Loucy (cell line): ENCODE measurements at regions not wholly inside any gene's neighbourhood (a gene's known extent, or its start where the extent isn't known, plus 50 kb on each side); places are given as distances from the start of the nearest gene placed in this dataset.

Experiments used
- H2AFZ ChIP-seq: fragments of 200-600 bp; sonication (generic); 2 replicates; pipeline ENCODE4 v1.6.0; 2016; ENCODE audit warnings: antibody characterized with exemption, mild to moderate bottlenecking, low read length, moderate library complexity
- H3F3A ChIP-seq: fragments of 200-600 bp; 2 replicates; pipeline ENCODE4 v1.6.0; 2016; ENCODE audit warnings: antibody characterized with exemption, low read depth, mild to moderate bottlenecking
- H3K27me3 ChIP-seq: fragments of 200-600 bp; sonication (generic); 2 replicates; pipeline ENCODE4 v1.6.1; 2014; ENCODE audit warnings: low read length, mild to moderate bottlenecking; ENCODE audit not compliant: insufficient read depth, poor library complexity, severe bottlenecking
- H3K36me3 ChIP-seq: fragments of 200-600 bp; sonication (generic); 2 replicates; pipeline ENCODE4 v1.6.1; 2016; ENCODE audit warnings: low read length; ENCODE audit not compliant: insufficient read depth
- H3K4me1 ChIP-seq: fragments of 200-600 bp; sonication (generic); 2 replicates; pipeline ENCODE4 v1.5.1; 2014; ENCODE audit warnings: low read length, mild to moderate bottlenecking; ENCODE audit not compliant: insufficient read depth, poor library complexity, severe bottlenecking
- H3K4me2 ChIP-seq: fragments of 200-600 bp; sonication (generic); 2 replicates; pipeline ENCODE4 v1.6.0; 2014; ENCODE audit warnings: antibody characterized with exemption, low read length, low read depth, mild to moderate bottlenecking; ENCODE audit not compliant: poor library complexity, severe bottlenecking
- H3K4me3 ChIP-seq: fragments of 200-600 bp; sonication (generic); 2 replicates; pipeline ENCODE4 v1.5.1; 2014; ENCODE audit warnings: low read length, mild to moderate bottlenecking, mixed read lengths; ENCODE audit not compliant: poor library complexity, severe bottlenecking
- H3K79me2 ChIP-seq: fragments of 200-600 bp; sonication (generic); 2 replicates; pipeline ENCODE4 v1.6.1; 2014; ENCODE audit warnings: low read length; ENCODE audit not compliant: insufficient read depth
- H3K9ac ChIP-seq: fragments of 200-600 bp; sonication (generic); 2 replicates; pipeline ENCODE4 v1.6.0; 2014; ENCODE audit warnings: mild to moderate bottlenecking, low read depth, low read length, moderate library complexity; ENCODE audit not compliant: poor library complexity, severe bottlenecking
- H3K9me2 ChIP-seq: fragments of 200-600 bp; sonication (generic); replicated peaks from 2 replicates; pipeline ENCODE4 v1.6.1; 2016; ENCODE audit warnings: low read depth, low read length, mixed read lengths
- H3K9me3 ChIP-seq: fragments of 200-600 bp; sonication (generic); 2 replicates; pipeline ENCODE4 v1.6.1; 2014; ENCODE audit warnings: mild to moderate bottlenecking, antibody characterized with exemption, low read length, low read depth; ENCODE audit not compliant: insufficient read depth
- H4K20me1 ChIP-seq: fragments of 200-600 bp; sonication (generic); 2 replicates; pipeline ENCODE4 v1.6.0; 2014; ENCODE audit warnings: antibody characterized with exemption, low read length, mild to moderate bottlenecking; ENCODE audit not compliant: insufficient read depth, poor library complexity, severe bottlenecking
- EZH2phosphoT487 ChIP-seq: fragments of 200-600 bp; IDR thresholded peaks from 2 replicates; pipeline ENCODE4 v1.6.1; 2018; ENCODE audit warnings: antibody characterized with exemption, mild to moderate bottlenecking, moderate library complexity, borderline replicate concordance
- TF ChIP-seq, protein P1 (sequence below): fragments of 200-600 bp; sonication (generic); conservative IDR thresholded peaks from 2 replicates; pipeline ENCODE4 v1.5.1; 2014; ENCODE audit warnings: mild to moderate bottlenecking, antibody characterized with exemption, low read length

GRCh38 chr7:94195813-94196212, 191.7 kb upstream of the BET1 start:
- H3K79me2 ChIP-seq, result no peaks in the 10 kb centered on the region
- no peak overlapping the region for H3K9ac ChIP-seq
- no peaks in the 10 kb centered on the region for H3K27me3 ChIP-seq
- TF ChIP-seq EZH2phosphoT487, result no peak
- TF ChIP-seq, protein P1, sequence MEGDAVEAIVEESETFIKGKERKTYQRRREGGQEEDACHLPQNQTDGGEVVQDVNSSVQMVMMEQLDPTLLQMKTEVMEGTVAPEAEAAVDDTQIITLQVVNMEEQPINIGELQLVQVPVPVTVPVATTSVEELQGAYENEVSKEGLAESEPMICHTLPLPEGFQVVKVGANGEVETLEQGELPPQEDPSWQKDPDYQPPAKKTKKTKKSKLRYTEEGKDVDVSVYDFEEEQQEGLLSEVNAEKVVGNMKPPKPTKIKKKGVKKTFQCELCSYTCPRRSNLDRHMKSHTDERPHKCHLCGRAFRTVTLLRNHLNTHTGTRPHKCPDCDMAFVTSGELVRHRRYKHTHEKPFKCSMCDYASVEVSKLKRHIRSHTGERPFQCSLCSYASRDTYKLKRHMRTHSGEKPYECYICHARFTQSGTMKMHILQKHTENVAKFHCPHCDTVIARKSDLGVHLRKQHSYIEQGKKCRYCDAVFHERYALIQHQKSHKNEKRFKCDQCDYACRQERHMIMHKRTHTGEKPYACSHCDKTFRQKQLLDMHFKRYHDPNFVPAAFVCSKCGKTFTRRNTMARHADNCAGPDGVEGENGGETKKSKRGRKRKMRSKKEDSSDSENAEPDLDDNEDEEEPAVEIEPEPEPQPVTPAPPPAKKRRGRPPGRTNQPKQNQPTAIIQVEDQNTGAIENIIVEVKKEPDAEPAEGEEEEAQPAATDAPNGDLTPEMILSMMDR, result no peak
- no peak overlapping the region for H2AFZ ChIP-seq
- no peaks in the 10 kb centered on the region for H3K9me3 ChIP-seq
- no peaks in the 10 kb centered on the region for H3F3A ChIP-seq
- H3K4me1 ChIP-seq, result no peaks in the 10 kb centered on the region
- H3K4me3 ChIP-seq, result no peak overlapping the region
- no peaks in the 10 kb centered on the region for H3K9me2 ChIP-seq
- no peaks in the 10 kb centered on the region for H4K20me1 ChIP-seq
- no peak overlapping the region for H3K4me2 ChIP-seq
- H3K36me3 ChIP-seq, result no peaks in the 10 kb centered on the region

- TF ChIP-seq EZH2phosphoT487, result no peak
- TF ChIP-seq, protein P1, result no peak
- Histone ChIP-seq H3K36me3 (no peaks in the 10 kb centered on the region), H3K4me2 (no peak overlapping the region), H3K27me3 (no peaks in the 10 kb centered on the region), H2AFZ (no peak overlapping the region), H3K79me2 (no peaks in the 10 kb centered on the region), H3K9ac (no peak overlapping the region), H3K4me3 (no peak overlapping the region), H4K20me1 (no peaks in the 10 kb centered on the region), H3K9me2 (no peaks in the 10 kb centered on the region), H3K4me1 (no peaks in the 10 kb centered on the region), H3F3A (no peaks in the 10 kb centered on the region), H3K9me3 (no peaks in the 10 kb centered on the region)
Measured at GRCh38 chr7:94205529-94205928, 189.2 kb upstream of the COL1A2 start.

DNA sequence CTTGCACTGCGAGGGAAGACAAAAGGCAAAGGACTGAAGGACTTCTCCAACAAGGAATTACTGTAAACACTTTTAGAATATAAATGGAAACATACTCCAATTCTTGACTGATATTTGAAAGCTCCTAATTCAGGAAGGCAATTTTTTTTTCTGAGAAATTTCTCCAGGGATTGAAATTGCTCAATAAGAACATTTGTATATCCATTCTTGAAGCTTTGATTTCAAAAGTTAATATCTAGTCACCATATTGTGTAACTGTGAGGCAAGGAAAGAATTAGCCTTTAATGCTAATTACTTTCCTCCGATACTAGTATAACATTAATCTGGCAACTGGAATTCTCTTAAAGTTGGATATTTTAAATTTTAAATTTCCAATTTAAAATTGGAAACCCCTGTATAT, 188.4 kb upstream of the COL1A2 start:
- TF ChIP-seq, protein P1, result no peak
- no peak for TF ChIP-seq EZH2phosphoT487

More for the DNA sequence above, 188.4 kb upstream of the COL1A2 start:
- Histone ChIP-seq H3K9me3 (no peaks in the 10 kb centered on the region), H3K4me1 (no peaks in the 10 kb centered on the region), H3K4me3 (no peak overlapping the region), H3K9ac (no peak overlapping the region), H3K36me3 (no peaks in the 10 kb centered on the region), H3K9me2 (no peaks in the 10 kb centered on the region), H2AFZ (no peak overlapping the region), H3K4me2 (no peak overlapping the region), H4K20me1 (no peaks in the 10 kb centered on the region), H3K27me3 (no peaks in the 10 kb centered on the region), H3F3A (no peaks in the 10 kb centered on the region), H3K79me2 (no peaks in the 10 kb centered on the region)
